ENCODE measurements at regions not wholly inside any gene's neighbourhood (a gene's known extent, or its start where the extent isn't known, plus 50 kb on each side); places are given as distances from the start of the nearest gene placed in this dataset.
A peak's percentile ranks its signal among the peaks of the same experiment; 100 is the strongest.

DNA sequence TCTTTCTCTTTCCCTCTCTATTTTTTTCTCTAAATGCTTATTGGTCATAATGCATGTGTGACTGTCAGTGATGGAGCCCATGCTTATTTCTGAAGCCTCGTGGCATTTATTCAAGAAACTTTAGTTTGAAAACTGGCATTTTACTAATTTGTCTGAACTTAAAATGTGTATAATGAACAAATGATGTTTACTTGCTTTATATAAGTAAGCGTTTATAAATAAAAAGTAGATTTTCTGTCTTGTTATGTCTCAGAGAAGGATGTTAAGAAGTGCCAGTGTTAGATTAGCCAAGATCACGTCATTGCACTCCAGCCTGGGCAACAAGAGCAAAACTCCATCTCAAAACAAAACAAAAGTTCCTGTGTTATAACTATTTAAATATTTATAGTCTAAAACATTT is 1568.1 kb downstream of the EFNB2 start:
- DNase-seq (ENCODE audit: low read depth) = no peak
- H3K4me3 ChIP-seq (ENCODE audit: low read depth, low read length) = no peak overlapping the region
- TF ChIP-seq, protein P1, sequence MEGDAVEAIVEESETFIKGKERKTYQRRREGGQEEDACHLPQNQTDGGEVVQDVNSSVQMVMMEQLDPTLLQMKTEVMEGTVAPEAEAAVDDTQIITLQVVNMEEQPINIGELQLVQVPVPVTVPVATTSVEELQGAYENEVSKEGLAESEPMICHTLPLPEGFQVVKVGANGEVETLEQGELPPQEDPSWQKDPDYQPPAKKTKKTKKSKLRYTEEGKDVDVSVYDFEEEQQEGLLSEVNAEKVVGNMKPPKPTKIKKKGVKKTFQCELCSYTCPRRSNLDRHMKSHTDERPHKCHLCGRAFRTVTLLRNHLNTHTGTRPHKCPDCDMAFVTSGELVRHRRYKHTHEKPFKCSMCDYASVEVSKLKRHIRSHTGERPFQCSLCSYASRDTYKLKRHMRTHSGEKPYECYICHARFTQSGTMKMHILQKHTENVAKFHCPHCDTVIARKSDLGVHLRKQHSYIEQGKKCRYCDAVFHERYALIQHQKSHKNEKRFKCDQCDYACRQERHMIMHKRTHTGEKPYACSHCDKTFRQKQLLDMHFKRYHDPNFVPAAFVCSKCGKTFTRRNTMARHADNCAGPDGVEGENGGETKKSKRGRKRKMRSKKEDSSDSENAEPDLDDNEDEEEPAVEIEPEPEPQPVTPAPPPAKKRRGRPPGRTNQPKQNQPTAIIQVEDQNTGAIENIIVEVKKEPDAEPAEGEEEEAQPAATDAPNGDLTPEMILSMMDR (conservative IDR thresholded peaks at IDR 0.05; ENCODE audit: low read depth, low read length) = no peak

DNA sequence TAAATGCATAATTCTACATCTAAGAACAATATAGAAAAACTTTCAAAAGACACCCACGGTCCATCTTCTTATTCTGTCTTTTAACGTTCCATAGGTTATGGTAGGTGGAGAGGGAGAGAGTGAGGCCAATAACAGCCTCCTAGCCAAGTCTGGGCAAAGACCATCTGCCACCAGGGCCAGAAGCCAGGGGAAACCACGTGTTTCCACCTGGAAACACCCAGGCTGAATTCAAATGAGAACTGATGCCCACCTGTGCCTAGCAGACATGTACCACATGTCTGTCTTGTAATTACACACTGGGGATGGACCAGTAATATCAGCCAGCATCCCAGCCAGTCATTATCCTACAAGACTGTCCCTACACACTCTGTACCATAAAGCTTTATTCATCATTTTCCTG is 1573.1 kb downstream of the EFNB2 start:
- DNase-seq (ENCODE audit: low read depth) = no peak
- TF ChIP-seq, protein P1 (conservative IDR thresholded peaks at IDR 0.05; ENCODE audit: low read depth, low read length) = no peak
- no peak overlapping the region for H3K4me3 ChIP-seq (ENCODE audit: low read depth, low read length)

DNA sequence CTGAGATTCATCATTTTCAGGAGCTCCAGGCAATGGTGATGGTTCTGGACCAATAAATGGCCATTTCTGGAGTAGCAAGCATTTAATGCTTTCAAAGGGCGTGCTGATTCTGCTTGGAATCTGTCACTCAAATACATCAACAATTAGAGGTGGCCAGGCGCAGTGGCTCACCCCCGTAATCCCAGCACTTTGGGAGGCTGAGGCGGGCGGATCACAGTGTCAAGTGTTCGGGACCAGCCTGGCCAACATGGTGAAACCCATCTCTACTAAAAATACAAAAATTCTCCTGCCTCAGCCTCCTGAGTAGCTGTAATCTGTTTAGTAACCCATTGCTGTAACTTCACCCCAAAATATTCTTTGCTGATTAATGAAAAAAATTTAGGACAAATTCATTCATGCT is 1574.2 kb downstream of the EFNB2 start:
- no peak for DNase-seq (ENCODE audit: low read depth)
- TF ChIP-seq, protein P1 (conservative IDR thresholded peaks at IDR 0.05; ENCODE audit: low read depth, low read length) = no peak
- no peak overlapping the region for H3K4me3 ChIP-seq (ENCODE audit: low read depth, low read length)

DNA sequence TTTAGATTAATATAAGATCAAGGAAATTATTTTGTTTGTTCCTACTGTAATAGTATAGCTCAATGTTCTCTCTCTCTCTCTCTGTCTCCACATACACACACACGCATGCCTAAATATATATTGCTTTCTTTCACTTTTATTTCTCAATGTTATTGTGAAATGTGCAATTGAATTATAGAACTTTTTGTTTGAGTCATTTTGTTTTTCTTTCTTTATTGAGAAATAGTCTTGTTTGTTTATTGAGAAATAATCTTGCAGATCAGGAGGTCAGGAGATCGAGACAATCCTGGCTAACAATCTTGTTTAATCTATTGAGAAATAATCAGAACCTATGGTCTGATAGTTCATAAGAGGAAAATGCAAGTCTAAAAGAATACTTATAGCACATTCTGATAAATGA is 1581.3 kb downstream of the EFNB2 start:
- TF ChIP-seq, protein P1 (conservative IDR thresholded peaks at IDR 0.05; ENCODE audit: low read depth, low read length) = no peak
- DNase-seq (ENCODE audit: low read depth) = no peak
- H3K4me3 ChIP-seq (ENCODE audit: low read depth, low read length) = no peak overlapping the region

DNA sequence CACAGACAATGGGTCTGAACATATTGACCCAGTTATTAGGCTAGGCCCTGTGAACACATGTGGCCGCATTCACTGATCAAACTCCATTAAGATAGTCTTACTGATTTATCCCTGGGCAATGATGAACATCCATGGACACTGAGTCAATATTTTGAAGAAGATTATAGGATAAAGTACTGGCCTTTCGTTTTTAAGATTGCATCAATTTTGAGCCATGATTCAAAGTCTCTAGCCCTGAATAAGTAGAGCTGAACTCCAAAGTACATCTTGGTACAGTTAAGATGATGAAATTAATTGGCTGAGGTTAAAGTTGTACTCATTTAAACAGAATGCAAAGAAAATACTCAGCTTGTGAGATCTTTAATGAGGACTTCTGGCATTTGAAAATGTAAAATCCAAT is 1581.9 kb downstream of the EFNB2 start:
- DNase-seq (ENCODE audit: low read depth) = no peak
- TF ChIP-seq, protein P1 (conservative IDR thresholded peaks at IDR 0.05; ENCODE audit: low read depth, low read length) = no peak
- H3K4me3 ChIP-seq (ENCODE audit: low read depth, low read length) = no peak overlapping the region

DNA sequence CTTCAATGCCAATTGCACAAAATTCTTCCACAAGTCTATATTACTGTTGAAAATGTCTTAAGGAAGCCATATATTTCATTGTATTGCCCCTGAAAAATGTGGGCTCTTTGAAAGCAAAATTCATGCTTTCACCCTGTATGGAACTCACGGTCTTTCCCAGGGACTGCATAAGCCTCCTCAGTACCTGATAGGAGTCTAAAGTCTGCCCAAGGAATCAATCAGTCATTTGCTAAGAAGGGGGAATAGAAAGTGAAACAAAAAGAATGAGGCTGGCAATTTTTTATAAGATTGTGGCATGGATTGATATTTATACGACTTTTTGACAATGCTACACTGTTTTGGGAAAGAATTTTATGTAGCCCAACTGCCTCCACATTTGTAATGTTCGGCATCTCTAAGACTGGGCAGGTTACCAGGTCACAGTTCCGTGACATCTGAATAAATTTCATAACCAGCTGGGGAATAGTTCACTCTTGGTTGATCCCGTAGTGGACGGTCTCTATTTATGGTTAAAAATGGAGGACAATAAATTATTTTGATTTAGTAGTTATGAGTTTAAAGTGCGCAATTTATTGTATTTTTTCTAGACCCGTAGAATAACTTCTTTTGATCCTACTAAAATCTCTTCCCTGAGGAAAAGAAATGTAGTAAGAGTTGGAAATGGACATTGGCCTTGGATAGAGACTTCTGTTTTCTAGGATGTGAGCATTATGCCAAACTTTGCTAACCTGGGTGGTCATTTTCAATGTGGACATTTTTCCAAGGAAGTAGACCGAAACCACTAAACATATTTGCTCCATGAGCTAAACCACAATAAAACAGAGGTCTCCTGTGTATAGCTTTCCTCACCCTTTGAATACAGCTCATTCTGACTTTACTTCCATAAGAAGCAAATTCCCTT is 1585.4 kb downstream of the EFNB2 start:
- no peak overlapping the region for H3K4me3 ChIP-seq (ENCODE audit: low read depth, low read length)
- TF ChIP-seq, protein P1 (conservative IDR thresholded peaks at IDR 0.05; ENCODE audit: low read depth, low read length) = no peak
- peak; percentile 13 for DNase-seq (ENCODE audit: low read depth)

DNA sequence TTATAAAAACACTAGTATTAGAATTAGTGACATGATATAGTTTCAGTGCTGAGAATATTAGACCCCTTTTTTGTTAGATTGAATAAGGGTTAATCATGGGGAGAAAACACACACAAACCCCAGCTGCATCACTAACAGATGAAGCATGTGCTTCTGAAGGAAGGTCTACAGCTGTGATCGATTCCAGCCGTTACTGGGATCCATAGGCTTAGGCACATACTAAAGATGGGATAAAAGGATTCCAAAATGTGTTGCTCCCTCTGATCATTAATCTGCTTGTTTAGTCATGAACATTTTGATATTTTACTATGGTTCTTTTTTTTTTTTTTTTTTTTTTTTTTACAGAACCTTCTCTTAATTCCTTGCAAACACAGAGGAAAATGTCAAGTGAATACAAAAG is 1591.3 kb downstream of the EFNB2 start:
- TF ChIP-seq, protein P1 (conservative IDR thresholded peaks at IDR 0.05; ENCODE audit: low read depth, low read length) = no peak
- no peak overlapping the region for H3K4me3 ChIP-seq (ENCODE audit: low read depth, low read length)
- no peak for DNase-seq (ENCODE audit: low read depth)
